WERI-Rb-1 (cell line): ENCODE measurements at regions not wholly inside any gene's neighbourhood (a gene's known extent, or its start where the extent isn't known, plus 50 kb on each side); places are given as distances from the start of the nearest gene placed in this dataset.

Experiments used
- DNase-seq: peaks from one replicate; pipeline ENCODE4 v3.0.0-alpha.2; 2020
- H3K27ac ChIP-seq: fragments of 250-450 bp; sonication (Bioruptor Pico); 2 replicates; pipeline ENCODE4 v1.5.1; 2020; ENCODE audit warnings: mild to moderate bottlenecking, moderate library complexity
- H3K27me3 ChIP-seq: fragments of 250-450 bp; sonication (Bioruptor Pico); 2 replicates; pipeline ENCODE4 v1.5.1; 2021; ENCODE audit warnings: mild to moderate bottlenecking, low read depth, moderate library complexity; ENCODE audit not compliant: insufficient read depth, severe bottlenecking
- H3K36me3 ChIP-seq: fragments of 250-450 bp; sonication (Bioruptor Pico); 2 replicates; pipeline ENCODE4 v1.5.1; 2020; ENCODE audit warnings: mild to moderate bottlenecking, moderate library complexity
- H3K4me3 ChIP-seq: 2 replicates; pipeline ENCODE4 v1.5.1; 2011; ENCODE audit warnings: low read depth, mild to moderate bottlenecking, control low read depth, low read length
- H3K9me3 ChIP-seq: fragments of 250-450 bp; sonication (Bioruptor Pico); 2 replicates; pipeline ENCODE4 v1.5.1; 2021; ENCODE audit warnings: mild to moderate bottlenecking, moderate library complexity; ENCODE audit not compliant: severe bottlenecking
- TF ChIP-seq, protein P1 (sequence below): IDR thresholded peaks from 2 replicates; pipeline ENCODE4 v1.5.1; 2011; ENCODE audit warnings: low read depth, mild to moderate bottlenecking, control low read depth, inconsistent platforms, low read length

DNA sequence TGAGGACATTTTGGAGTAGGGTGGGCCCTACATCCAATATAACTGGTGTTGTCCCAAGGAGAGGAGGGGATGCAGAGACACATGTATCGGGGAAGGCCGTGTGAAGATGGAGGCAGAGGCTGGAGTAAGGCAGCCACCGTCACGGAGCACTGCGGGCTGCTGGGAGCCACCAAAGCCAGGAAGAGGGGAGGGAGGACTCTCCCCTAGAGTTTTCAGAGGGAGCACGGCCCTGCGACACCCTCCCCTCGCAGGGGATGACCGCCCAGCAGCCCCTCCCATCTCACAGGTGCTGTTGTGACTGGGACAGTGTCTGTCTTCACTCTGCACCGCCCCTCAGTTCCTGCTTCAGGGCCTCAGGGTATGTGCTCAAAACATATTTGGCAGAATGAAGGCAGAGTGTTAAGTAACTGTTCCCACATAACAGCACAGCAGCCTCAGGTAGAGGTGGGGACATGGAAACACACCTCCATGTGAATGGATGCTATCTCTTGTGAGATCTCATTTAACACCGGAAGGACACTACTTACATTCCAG, 82.2 kb downstream of the RBFOX3 start:
- H3K9me3 ChIP-seq: peaks cover 5% of the 10 kb centered on the region

DNA sequence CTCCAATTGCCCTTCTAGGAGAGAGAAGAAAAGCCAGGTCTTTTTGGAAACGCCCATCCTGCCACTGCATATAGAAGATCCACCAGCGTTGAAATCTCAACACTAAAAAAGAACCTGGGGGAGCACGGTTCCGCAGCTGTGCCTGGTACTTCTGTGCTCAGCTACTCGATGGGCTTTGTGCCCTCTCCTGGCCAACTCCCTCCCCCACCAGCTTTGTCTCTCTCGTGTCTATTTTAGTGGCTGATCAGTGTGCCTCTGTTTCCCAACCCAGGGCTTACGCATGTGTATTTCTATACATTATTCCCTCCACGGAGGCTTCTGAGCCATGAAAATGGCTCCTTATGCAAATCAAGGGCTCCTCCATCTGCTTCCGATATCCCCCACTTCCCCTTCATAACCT, 83.5 kb downstream of the RBFOX3 start:
- Histone ChIP-seq H3K27me3 (no peaks in the 10 kb centered on the region), H3K27ac (no peak overlapping the region), H3K36me3 (peaks cover 4% of the 10 kb centered on the region), H3K4me3 (no peak overlapping the region), H3K9me3 (peaks cover 5% of the 10 kb centered on the region)
- DNase-seq: no peak
- TF ChIP-seq, protein P1, sequence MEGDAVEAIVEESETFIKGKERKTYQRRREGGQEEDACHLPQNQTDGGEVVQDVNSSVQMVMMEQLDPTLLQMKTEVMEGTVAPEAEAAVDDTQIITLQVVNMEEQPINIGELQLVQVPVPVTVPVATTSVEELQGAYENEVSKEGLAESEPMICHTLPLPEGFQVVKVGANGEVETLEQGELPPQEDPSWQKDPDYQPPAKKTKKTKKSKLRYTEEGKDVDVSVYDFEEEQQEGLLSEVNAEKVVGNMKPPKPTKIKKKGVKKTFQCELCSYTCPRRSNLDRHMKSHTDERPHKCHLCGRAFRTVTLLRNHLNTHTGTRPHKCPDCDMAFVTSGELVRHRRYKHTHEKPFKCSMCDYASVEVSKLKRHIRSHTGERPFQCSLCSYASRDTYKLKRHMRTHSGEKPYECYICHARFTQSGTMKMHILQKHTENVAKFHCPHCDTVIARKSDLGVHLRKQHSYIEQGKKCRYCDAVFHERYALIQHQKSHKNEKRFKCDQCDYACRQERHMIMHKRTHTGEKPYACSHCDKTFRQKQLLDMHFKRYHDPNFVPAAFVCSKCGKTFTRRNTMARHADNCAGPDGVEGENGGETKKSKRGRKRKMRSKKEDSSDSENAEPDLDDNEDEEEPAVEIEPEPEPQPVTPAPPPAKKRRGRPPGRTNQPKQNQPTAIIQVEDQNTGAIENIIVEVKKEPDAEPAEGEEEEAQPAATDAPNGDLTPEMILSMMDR: no peak

More for the DNA sequence above, 82.2 kb downstream of the RBFOX3 start:
- peaks cover 5% of the 10 kb centered on the region for H3K36me3 ChIP-seq
- no peak overlapping the region for H3K4me3 ChIP-seq
- no peaks in the 10 kb centered on the region for H3K27me3 ChIP-seq
- H3K27ac ChIP-seq: no peak overlapping the region
- DNase-seq: no peak
- TF ChIP-seq, protein P1: no peak

DNA sequence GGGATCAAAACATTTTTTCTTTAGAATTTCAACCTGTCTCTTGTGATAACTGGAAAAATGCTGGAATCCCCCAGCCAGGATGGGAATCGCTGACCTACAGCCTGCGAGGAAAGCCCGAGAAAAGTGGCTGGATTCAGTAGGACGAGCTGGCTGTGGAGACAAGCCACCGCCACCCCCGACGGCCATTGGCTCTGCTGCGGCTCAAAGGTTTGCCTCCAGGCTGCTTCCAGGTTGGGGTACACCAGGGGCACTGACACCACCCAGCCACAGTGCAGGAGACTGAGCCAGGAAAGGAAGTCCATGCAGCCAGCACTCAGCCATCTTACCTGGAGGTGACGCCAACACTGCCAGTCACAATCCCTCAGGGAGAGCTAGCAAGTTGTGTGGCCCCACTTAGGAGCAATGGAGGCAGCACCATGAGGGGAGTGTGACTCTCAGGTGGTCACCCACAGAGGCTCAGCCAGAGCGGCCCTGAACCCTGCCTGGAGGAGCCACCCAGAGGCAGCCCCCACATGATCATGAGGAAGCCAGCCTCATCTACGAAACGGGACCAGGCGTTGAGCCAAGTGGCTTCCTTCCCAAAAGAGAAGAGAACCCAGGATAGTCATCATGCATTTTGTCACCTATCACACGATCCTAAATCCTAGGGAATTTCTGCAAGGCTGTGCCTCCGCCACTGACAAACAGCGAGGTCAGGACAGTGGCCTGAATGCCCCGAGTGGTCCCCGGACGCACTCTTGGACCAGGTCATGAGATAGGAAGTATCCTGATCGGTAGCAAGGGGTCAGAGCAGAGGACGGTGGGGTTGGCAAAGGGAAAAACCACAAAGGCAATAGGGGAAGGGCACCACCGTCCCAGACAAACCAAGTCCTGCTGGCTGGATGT, 84.8 kb downstream of the RBFOX3 start:
- Histone ChIP-seq H3K27me3 (no peaks in the 10 kb centered on the region), H3K27ac (no peak overlapping the region), H3K9me3 (peaks cover 5% of the 10 kb centered on the region), H3K36me3 (peaks cover 4% of the 10 kb centered on the region), H3K4me3 (no peak overlapping the region)
- TF ChIP-seq, protein P1: no peak
- no peak for DNase-seq

DNA sequence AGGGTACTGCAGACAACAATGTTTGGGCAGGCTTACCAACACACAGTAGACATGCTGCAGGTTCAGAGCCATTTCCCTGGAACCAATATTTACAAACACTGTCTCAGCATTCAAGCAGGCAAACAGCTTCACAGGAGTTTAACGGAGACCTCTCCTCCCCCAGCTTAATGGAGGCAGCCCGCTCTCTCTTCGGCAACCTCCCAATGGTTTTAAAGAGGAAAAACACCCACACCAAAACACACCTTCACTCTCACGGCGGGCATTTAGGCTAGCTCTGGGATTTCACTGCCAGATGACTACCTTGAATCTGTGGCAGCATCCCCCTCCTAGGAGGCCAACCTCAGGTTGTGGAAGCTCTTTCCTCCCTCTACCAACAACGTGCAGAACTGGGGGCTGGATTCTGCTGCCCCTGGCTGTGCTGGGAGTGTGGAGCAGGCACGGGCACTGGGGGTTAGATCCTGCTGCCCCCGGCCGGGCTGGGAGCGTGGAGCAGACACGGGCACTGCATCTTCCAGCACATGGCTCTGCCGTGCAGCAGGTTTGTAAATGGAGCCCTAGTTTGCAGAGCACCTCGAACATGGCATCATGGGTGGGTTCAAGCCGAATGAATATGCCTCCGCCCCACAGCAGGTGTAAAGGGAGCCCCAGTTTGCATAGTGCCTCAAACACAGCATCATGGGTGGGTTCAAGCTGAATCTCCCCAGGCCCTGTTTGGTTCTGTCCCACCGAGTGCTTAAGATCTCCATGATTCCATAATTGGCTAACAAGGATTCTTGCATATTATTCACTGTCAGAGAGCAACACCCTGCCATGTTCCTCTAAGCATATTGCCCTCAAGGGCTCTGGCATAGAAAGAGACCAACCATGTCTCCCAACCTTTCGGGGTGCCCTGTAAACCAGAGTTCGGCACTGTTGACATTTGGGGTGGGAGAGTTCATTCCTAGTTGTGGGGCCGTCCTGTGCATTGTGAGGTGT, 86.4 kb downstream of the RBFOX3 start:
- DNase-seq: no peak
- Histone ChIP-seq H3K27me3 (no peaks in the 10 kb centered on the region), H3K9me3 (peaks cover 5% of the 10 kb centered on the region), H3K36me3 (no peaks in the 10 kb centered on the region; the same call in 1 of the 2 replicates), H3K4me3 (no peak overlapping the region), H3K27ac (no peak overlapping the region)
- TF ChIP-seq, protein P1: no peak

DNA sequence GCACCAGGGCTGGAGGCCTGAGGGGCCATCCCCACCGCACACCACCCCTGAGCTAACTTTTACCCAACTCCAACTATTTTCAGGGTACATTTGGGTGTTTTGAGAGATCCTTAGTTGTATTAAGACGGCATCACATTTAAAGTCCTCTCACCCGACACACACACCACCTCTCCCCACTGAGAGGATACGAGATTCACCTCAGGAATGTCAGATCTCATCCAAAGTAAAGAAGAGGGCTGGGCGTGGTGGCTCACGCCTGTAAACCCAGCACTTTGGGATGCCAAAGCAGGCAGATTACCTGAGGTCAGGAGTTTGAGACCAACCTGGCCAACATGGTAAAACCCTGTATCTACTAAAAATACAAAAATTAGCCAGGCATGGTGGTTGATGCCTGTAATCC, 88.4 kb downstream of the RBFOX3 start:
- Histone ChIP-seq H3K27ac (no peak overlapping the region), H3K4me3 (no peak overlapping the region), H3K36me3 (no peaks in the 10 kb centered on the region; the same call in 1 of the 2 replicates), H3K9me3 (no peaks in the 10 kb centered on the region), H3K27me3 (no peaks in the 10 kb centered on the region)
- TF ChIP-seq, protein P1: no peak
- DNase-seq: no peak
